NCI-H526 treated with DMSO at 0.1 percent for 48 hours (cell line): ENCODE measurements at regions not wholly inside any gene's neighbourhood (a gene's known extent, or its start where the extent isn't known, plus 50 kb on each side); places are given as distances from the start of the nearest gene placed in this dataset.
"Not testable (repeated sequence)": the region's sequence is repeated elsewhere in the genome, so short reads cannot be mapped to it uniquely, and the experiment has no call there.

Experiments used
- DNase-seq: peaks from one replicate; lab custom pipeline; 2025; lab: John Stamatoyannopoulos, UW

GRCh38 chr5:32931438-32931837 lies 220.3 kb downstream of the NPR3 start:
- DNase-seq = not testable (repeated sequence)

- DNase-seq = no peak
Measured at GRCh38 chr5:32932241-32932935, 221.3 kb downstream of the NPR3 start.

GRCh38 chr5:32933692-32934091 lies 222.6 kb downstream of the NPR3 start:
- no peak for DNase-seq

GRCh38 chr5:32934529-32934928 lies 223.4 kb downstream of the NPR3 start:
- no peak for DNase-seq

GRCh38 chr5:32935283-32935682 lies 224.2 kb downstream of the NPR3 start:
- DNase-seq = no peak

GRCh38 chr5:32936329-32936728 lies 225.2 kb downstream of the NPR3 start:
- no peak for DNase-seq

- peak; percentile 21 for DNase-seq
Measured at GRCh38 chr5:32942225-32942989, 231.3 kb downstream of the NPR3 start.

GRCh38 chr5:32949286-32949970 lies 238.3 kb downstream of the NPR3 start:
- no peak for DNase-seq

GRCh38 chr5:32951003-32951402 lies 239.9 kb downstream of the NPR3 start:
- DNase-seq = no peak

GRCh38 chr5:32951878-32952277 lies 240.8 kb downstream of the NPR3 start:
- DNase-seq = no peak

- DNase-seq = not testable (repeated sequence)
Measured at GRCh38 chr5:32952421-32952820, 241.3 kb downstream of the NPR3 start.

- DNase-seq = no peak
Measured at GRCh38 chr5:32953694-32954093, 242.6 kb downstream of the NPR3 start.

- no peak for DNase-seq
Measured at GRCh38 chr5:32955814-32956213, 244.7 kb downstream of the NPR3 start.

GRCh38 chr5:32960340-32961058 lies 249.4 kb downstream of the NPR3 start:
- no peak for DNase-seq

GRCh38 chr5:32961059-32961415 lies 249.9 kb downstream of the NPR3 start:
- DNase-seq = no peak

GRCh38 chr5:32964261-32964660 lies 253.1 kb downstream of the NPR3 start:
- DNase-seq = no peak

GRCh38 chr5:32973646-32974045 lies 262.5 kb downstream of the NPR3 start:
- no peak for DNase-seq

- no peak for DNase-seq
Measured at GRCh38 chr5:32975656-32976375, 264.7 kb downstream of the NPR3 start.

GRCh38 chr5:32981061-32981460 lies 269.9 kb downstream of the NPR3 start:
- DNase-seq = no peak

- no peak for DNase-seq
Measured at GRCh38 chr5:32984851-32985610, 273.9 kb downstream of the NPR3 start.

GRCh38 chr5:32989815-32990214 lies 278.7 kb downstream of the NPR3 start:
- DNase-seq = no peak
